ENCODE measurements at regions not wholly inside any gene's neighbourhood (a gene's known extent, or its start where the extent isn't known, plus 50 kb on each side); places are given as distances from the start of the nearest gene placed in this dataset.
"Not testable (repeated sequence)": the region's sequence is repeated elsewhere in the genome, so short reads cannot be mapped to it uniquely, and the experiment has no call there.

GRCh38 chr16:33988012-33988411 lies 528.6 kb downstream of the TP53TG3F start:
- H2AK5ac ChIP-seq (ENCODE audit: low read depth, low read length); H3K18ac ChIP-seq (ENCODE audit: low read length); DNase-seq (ENCODE audit: low spot score); H3K79me1 ChIP-seq (ENCODE audit: low read depth, low read length); H2BK15ac ChIP-seq (ENCODE audit: low read length); H2BK12ac ChIP-seq (ENCODE audit: low read length); H4K8ac ChIP-seq (ENCODE audit: low read depth, low read length); H3K9ac ChIP-seq (ENCODE audit: low read depth, low read length, poor library complexity); H3K27me3 ChIP-seq (ENCODE audit: control insufficient read depth in 3 of 3, insufficient read depth in 3 of 3, low read depth in 1 of 3, low read length in 3 of 3); H3K4me3 ChIP-seq (ENCODE audit: low read length in 2 of 2); H3K36me3 ChIP-seq (replicated peaks in 1 of 2; ENCODE audit: control insufficient read depth in 2 of 2, insufficient read depth in 2 of 2, low read length in 2 of 2); H3K23ac ChIP-seq (ENCODE audit: low read depth, low read length, poor library complexity); H3K4me1 ChIP-seq (ENCODE audit: control insufficient read depth in 2 of 2, insufficient read depth in 1 of 2, low read depth in 1 of 2, low read length in 2 of 2); H3K14ac ChIP-seq (ENCODE audit: low read length); H3K27ac ChIP-seq (replicated peaks; ENCODE audit: low read length); H2AFZ ChIP-seq (ENCODE audit: low read length); H3K9me3 ChIP-seq (replicated peaks in 1 of 2; ENCODE audit: control insufficient read depth in 2 of 2, insufficient read depth in 1 of 2, low read depth in 1 of 2, low read length in 2 of 2); H3K4me2 ChIP-seq (ENCODE audit: insufficient read depth, low read length, poor library complexity, severe bottlenecking); H3K4ac ChIP-seq (ENCODE audit: low read length); H2BK5ac ChIP-seq (ENCODE audit: low read length); H2BK120ac ChIP-seq (ENCODE audit: low read depth, low read length); H4K91ac ChIP-seq (ENCODE audit: low read depth, low read length, poor library complexity): not testable (repeated sequence)
- no CpG with 5 or more reads among the region's 8 CpGs for WGBS, 2 donors (ENCODE audit: extremely low coverage in 2 of 2, insufficient read length in 2 of 2, insufficient replicate concordance in 1 of 2)

DNA sequence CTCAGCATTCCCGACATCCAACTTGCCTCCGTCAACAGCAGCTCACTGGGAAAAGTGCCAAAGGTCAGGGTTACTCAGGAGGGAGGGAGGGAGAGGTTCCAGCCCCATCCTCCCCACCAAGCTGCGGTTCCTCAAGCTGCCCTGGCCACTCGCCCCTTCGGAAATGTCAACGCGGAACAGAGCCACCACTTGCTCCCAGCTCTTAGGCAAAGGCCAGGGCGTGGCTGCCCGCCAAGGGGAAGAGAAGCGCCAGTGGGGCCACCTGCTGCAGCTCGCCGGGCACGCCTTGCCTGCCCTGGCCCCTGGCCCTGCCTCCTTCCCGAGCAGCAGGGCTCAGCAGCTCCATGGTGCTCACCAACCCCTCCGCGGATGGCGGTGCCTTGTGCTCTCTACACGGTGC lies 531.1 kb downstream of the TP53TG3F start:
- not testable (repeated sequence) for H2BK5ac ChIP-seq (ENCODE audit: low read length); H3K23ac ChIP-seq (ENCODE audit: low read depth, low read length, poor library complexity); H3K27me3 ChIP-seq (ENCODE audit: control insufficient read depth in 3 of 3, insufficient read depth in 3 of 3, low read depth in 1 of 3, low read length in 3 of 3); H3K4ac ChIP-seq (ENCODE audit: low read length); H2BK12ac ChIP-seq (ENCODE audit: low read length); H2BK15ac ChIP-seq (ENCODE audit: low read length); H2AFZ ChIP-seq (ENCODE audit: low read length); H2BK120ac ChIP-seq (ENCODE audit: low read depth, low read length); H3K9ac ChIP-seq (ENCODE audit: low read depth, low read length, poor library complexity); H3K4me1 ChIP-seq (ENCODE audit: control insufficient read depth in 2 of 2, insufficient read depth in 1 of 2, low read depth in 1 of 2, low read length in 2 of 2); H3K9me3 ChIP-seq (replicated peaks in 1 of 2; ENCODE audit: control insufficient read depth in 2 of 2, insufficient read depth in 1 of 2, low read depth in 1 of 2, low read length in 2 of 2); H3K4me2 ChIP-seq (ENCODE audit: insufficient read depth, low read length, poor library complexity, severe bottlenecking); H3K4me3 ChIP-seq (ENCODE audit: low read length in 2 of 2); H3K79me1 ChIP-seq (ENCODE audit: low read depth, low read length); H3K27ac ChIP-seq (replicated peaks; ENCODE audit: low read length); H4K8ac ChIP-seq (ENCODE audit: low read depth, low read length); DNase-seq (ENCODE audit: low spot score); H3K36me3 ChIP-seq (replicated peaks in 1 of 2; ENCODE audit: control insufficient read depth in 2 of 2, insufficient read depth in 2 of 2, low read length in 2 of 2); H3K18ac ChIP-seq (ENCODE audit: low read length); H4K91ac ChIP-seq (ENCODE audit: low read depth, low read length, poor library complexity); H2AK5ac ChIP-seq (ENCODE audit: low read depth, low read length); H3K14ac ChIP-seq (ENCODE audit: low read length)
- no CpG with 5 or more reads among the region's 18 CpGs for WGBS, 2 donors (ENCODE audit: extremely low coverage in 2 of 2, insufficient read length in 2 of 2, insufficient replicate concordance in 1 of 2)

DNA sequence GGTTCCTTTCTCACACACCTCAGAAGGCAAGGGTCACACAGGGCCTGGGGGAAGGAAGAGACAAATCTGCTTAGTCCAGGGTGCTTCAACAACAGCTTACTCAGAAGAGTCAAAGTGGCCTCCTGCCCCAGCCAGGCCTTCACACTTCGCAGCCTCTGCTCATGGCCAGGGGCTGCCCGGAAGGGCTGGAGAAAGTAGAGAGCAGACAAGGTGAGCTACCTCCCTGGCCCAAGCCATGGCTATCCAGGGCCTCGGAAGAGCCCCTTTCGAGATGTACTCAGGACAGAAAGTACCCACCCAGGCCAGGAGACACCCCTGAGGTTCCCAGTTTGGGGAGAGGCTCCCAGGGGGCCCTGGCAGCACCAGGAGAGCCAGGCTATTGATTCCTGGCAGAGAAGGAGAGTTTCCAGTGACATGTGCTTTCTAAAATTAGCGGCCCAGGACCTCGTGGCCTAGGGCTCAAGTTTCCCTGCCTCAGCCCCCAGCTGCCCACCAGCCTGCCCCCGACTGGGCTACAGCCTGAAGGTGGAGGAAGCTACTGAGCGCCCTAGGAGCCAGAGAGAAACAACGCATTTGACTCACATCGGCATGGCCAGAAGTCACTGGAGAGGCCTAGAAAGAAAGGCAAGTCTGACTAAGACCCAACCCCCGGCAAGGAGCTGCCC lies 533.2 kb downstream of the TP53TG3F start:
- not testable (repeated sequence) for H3K23ac ChIP-seq (ENCODE audit: low read depth, low read length, poor library complexity); H3K9ac ChIP-seq (ENCODE audit: low read depth, low read length, poor library complexity); H3K9me3 ChIP-seq (replicated peaks in 1 of 2; ENCODE audit: control insufficient read depth in 2 of 2, insufficient read depth in 1 of 2, low read depth in 1 of 2, low read length in 2 of 2); H2BK5ac ChIP-seq (ENCODE audit: low read length); H3K18ac ChIP-seq (ENCODE audit: low read length); H3K4me3 ChIP-seq (ENCODE audit: low read length in 2 of 2); H3K79me1 ChIP-seq (ENCODE audit: low read depth, low read length); H3K36me3 ChIP-seq (replicated peaks in 1 of 2; ENCODE audit: control insufficient read depth in 2 of 2, insufficient read depth in 2 of 2, low read length in 2 of 2); H4K8ac ChIP-seq (ENCODE audit: low read depth, low read length); DNase-seq (ENCODE audit: low spot score); H2BK15ac ChIP-seq (ENCODE audit: low read length); H4K91ac ChIP-seq (ENCODE audit: low read depth, low read length, poor library complexity); H3K27ac ChIP-seq (replicated peaks; ENCODE audit: low read length); H2AFZ ChIP-seq (ENCODE audit: low read length); H3K14ac ChIP-seq (ENCODE audit: low read length); H2BK120ac ChIP-seq (ENCODE audit: low read depth, low read length); H3K27me3 ChIP-seq (ENCODE audit: control insufficient read depth in 3 of 3, insufficient read depth in 3 of 3, low read depth in 1 of 3, low read length in 3 of 3); H3K4ac ChIP-seq (ENCODE audit: low read length); H2BK12ac ChIP-seq (ENCODE audit: low read length); H2AK5ac ChIP-seq (ENCODE audit: low read depth, low read length); H3K4me1 ChIP-seq (ENCODE audit: control insufficient read depth in 2 of 2, insufficient read depth in 1 of 2, low read depth in 1 of 2, low read length in 2 of 2); H3K4me2 ChIP-seq (ENCODE audit: insufficient read depth, low read length, poor library complexity, severe bottlenecking)
- WGBS, 2 donors (ENCODE audit: extremely low coverage in 2 of 2, insufficient read length in 2 of 2, insufficient replicate concordance in 1 of 2), result no CpG with 5 or more reads among the region's 11 CpGs

DNA sequence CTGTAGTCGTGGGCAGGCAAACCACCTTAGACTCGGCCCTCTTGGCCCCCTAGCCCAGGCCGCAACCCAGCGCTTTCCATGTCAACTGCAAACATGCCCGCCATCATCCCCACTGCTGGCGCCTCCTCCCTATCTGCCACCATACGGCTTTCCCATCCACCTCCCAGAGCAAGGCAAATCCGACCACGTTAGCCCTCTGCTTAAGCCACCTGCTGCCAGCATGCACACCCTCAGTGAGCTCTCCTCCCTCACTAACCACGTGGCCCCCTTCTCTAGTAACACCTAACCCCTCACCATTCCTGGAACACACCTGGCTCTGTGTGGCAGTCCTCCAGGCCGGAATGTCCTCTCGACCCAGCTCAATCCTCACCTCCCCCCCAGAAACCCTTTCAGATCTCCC lies 534.8 kb downstream of the TP53TG3F start:
- H3K36me3 ChIP-seq (replicated peaks in 1 of 2; ENCODE audit: control insufficient read depth in 2 of 2, insufficient read depth in 2 of 2, low read length in 2 of 2); H2AK5ac ChIP-seq (ENCODE audit: low read depth, low read length); H3K4ac ChIP-seq (ENCODE audit: low read length); H3K4me2 ChIP-seq (ENCODE audit: insufficient read depth, low read length, poor library complexity, severe bottlenecking); H2AFZ ChIP-seq (ENCODE audit: low read length); H2BK5ac ChIP-seq (ENCODE audit: low read length); H3K18ac ChIP-seq (ENCODE audit: low read length); H2BK120ac ChIP-seq (ENCODE audit: low read depth, low read length); DNase-seq (ENCODE audit: low spot score); H3K27ac ChIP-seq (replicated peaks; ENCODE audit: low read length); H3K4me3 ChIP-seq (ENCODE audit: low read length in 2 of 2); H2BK12ac ChIP-seq (ENCODE audit: low read length); H3K79me1 ChIP-seq (ENCODE audit: low read depth, low read length); H3K4me1 ChIP-seq (ENCODE audit: control insufficient read depth in 2 of 2, insufficient read depth in 1 of 2, low read depth in 1 of 2, low read length in 2 of 2); H4K8ac ChIP-seq (ENCODE audit: low read depth, low read length); H3K23ac ChIP-seq (ENCODE audit: low read depth, low read length, poor library complexity); H2BK15ac ChIP-seq (ENCODE audit: low read length); H3K27me3 ChIP-seq (ENCODE audit: control insufficient read depth in 3 of 3, insufficient read depth in 3 of 3, low read depth in 1 of 3, low read length in 3 of 3); H3K9ac ChIP-seq (ENCODE audit: low read depth, low read length, poor library complexity); H4K91ac ChIP-seq (ENCODE audit: low read depth, low read length, poor library complexity); H3K9me3 ChIP-seq (replicated peaks in 1 of 2; ENCODE audit: control insufficient read depth in 2 of 2, insufficient read depth in 1 of 2, low read depth in 1 of 2, low read length in 2 of 2); H3K14ac ChIP-seq (ENCODE audit: low read length): not testable (repeated sequence)
- no CpG with 5 or more reads among the region's 12 CpGs for WGBS, 2 donors (ENCODE audit: extremely low coverage in 2 of 2, insufficient read length in 2 of 2, insufficient replicate concordance in 1 of 2)
